SJSA1 (cell line): ENCODE measurements at regions not wholly inside any gene's neighbourhood (a gene's known extent, or its start where the extent isn't known, plus 50 kb on each side); places are given as distances from the start of the nearest gene placed in this dataset.
"Not testable (repeated sequence)": the region's sequence is repeated elsewhere in the genome, so short reads cannot be mapped to it uniquely, and the experiment has no call there.

Experiments
- DNase-seq, 2 experiments: peaks; one replicate each; pipeline ENCODE4 v3.0.0-alpha.2; 2015 to 2020; ENCODE audit warnings: low spot score in 2 of 2, low read depth in 1 of 2
- H3K27ac ChIP-seq: fragments of 250-450 bp; sonication (Bioruptor Pico); 2 replicates; pipeline ENCODE4 v1.5.1; 2020; ENCODE audit warnings: mild to moderate bottlenecking, moderate library complexity
- H3K27me3 ChIP-seq: fragments of 250-450 bp; sonication (Bioruptor Pico); replicated peaks from 2 replicates; pipeline ENCODE4 v1.5.1; 2020; ENCODE audit warnings: mild to moderate bottlenecking, moderate library complexity
- H3K36me3 ChIP-seq: fragments of 250-450 bp; sonication (Bioruptor Pico); 2 replicates; pipeline ENCODE4 v1.5.1; 2020; ENCODE audit warnings: mild to moderate bottlenecking
- H3K4me1 ChIP-seq: fragments of 250-450 bp; sonication (Bioruptor Pico); replicated peaks from 2 replicates; pipeline ENCODE4 v1.6.1; 2021; ENCODE audit warnings: mild to moderate bottlenecking
- H3K4me3 ChIP-seq: fragments of 250-450 bp; sonication (Bioruptor Pico); 2 replicates; pipeline ENCODE4 v1.5.1; 2020; ENCODE audit warnings: mild to moderate bottlenecking
- H3K9me3 ChIP-seq: fragments of 250-450 bp; sonication (Bioruptor Pico); replicated peaks from 2 replicates; pipeline ENCODE4 v1.5.1; 2020; ENCODE audit warnings: mild to moderate bottlenecking

- no peaks in the 10 kb centered on the region for H3K27me3 ChIP-seq
- no peak for DNase-seq
- H3K36me3 ChIP-seq = no peaks in the 10 kb centered on the region
- no peak overlapping the region for H3K27ac ChIP-seq
- no peaks in the 10 kb centered on the region for H3K9me3 ChIP-seq
- H3K4me1 ChIP-seq = peaks cover 8% of the 10 kb centered on the region
- H3K4me3 ChIP-seq = no peak overlapping the region
Observed at GRCh38 chr3:106431721-106432120, 562.9 kb upstream of the CBLB start.

- H3K27ac ChIP-seq = no peak overlapping the region
- H3K36me3 ChIP-seq = no peaks in the 10 kb centered on the region
- H3K9me3 ChIP-seq = no peaks in the 10 kb centered on the region
- H3K4me1 ChIP-seq = no peaks in the 10 kb centered on the region
- no peaks in the 10 kb centered on the region for H3K27me3 ChIP-seq
- H3K4me3 ChIP-seq = no peak overlapping the region
- no peak for DNase-seq
Observed at GRCh38 chr3:106435899-106436453, 567.2 kb upstream of the CBLB start.

GRCh38 chr3:106438887-106439286 lies 570.1 kb upstream of the CBLB start:
- no peak overlapping the region for H3K4me3 ChIP-seq
- H3K27me3 ChIP-seq = no peaks in the 10 kb centered on the region
- H3K4me1 ChIP-seq = no peaks in the 10 kb centered on the region
- H3K27ac ChIP-seq = no peak overlapping the region
- no peak for DNase-seq
- no peaks in the 10 kb centered on the region for H3K36me3 ChIP-seq
- H3K9me3 ChIP-seq = no peaks in the 10 kb centered on the region

GRCh38 chr3:106440672-106441071 lies 571.9 kb upstream of the CBLB start:
- no peak for DNase-seq

GRCh38 chr3:106446271-106446670 lies 577.5 kb upstream of the CBLB start:
- Histone ChIP-seq H3K27me3 (no peaks in the 10 kb centered on the region), H3K36me3 (no peaks in the 10 kb centered on the region), H3K27ac (no peak overlapping the region), H3K4me1 (no peaks in the 10 kb centered on the region), H3K4me3 (no peak overlapping the region), H3K9me3 (no peaks in the 10 kb centered on the region)
- no peak for DNase-seq

More at GRCh38 chr3:106440672-106441071, 571.9 kb upstream of the CBLB start:
- Histone ChIP-seq H3K4me3 (no peak overlapping the region), H3K27ac (no peak overlapping the region), H3K4me1 (no peaks in the 10 kb centered on the region), H3K27me3 (no peaks in the 10 kb centered on the region), H3K9me3 (no peaks in the 10 kb centered on the region), H3K36me3 (no peaks in the 10 kb centered on the region)

GRCh38 chr3:106447723-106448301 lies 579.0 kb upstream of the CBLB start:
- H3K9me3 ChIP-seq = no peaks in the 10 kb centered on the region
- no peak overlapping the region for H3K27ac ChIP-seq
- no peak for DNase-seq

GRCh38 chr3:106448372-106448966 lies 579.7 kb upstream of the CBLB start:
- not testable (repeated sequence) for H3K27ac ChIP-seq, H3K36me3 ChIP-seq, H3K27me3 ChIP-seq, H3K4me3 ChIP-seq, H3K9me3 ChIP-seq, DNase-seq, H3K4me1 ChIP-seq

More at GRCh38 chr3:106447723-106448301, 579.0 kb upstream of the CBLB start:
- Histone ChIP-seq H3K4me1 (no peaks in the 10 kb centered on the region), H3K27me3 (no peaks in the 10 kb centered on the region), H3K4me3 (no peak overlapping the region), H3K36me3 (no peaks in the 10 kb centered on the region)

GRCh38 chr3:106452096-106452495 lies 583.3 kb upstream of the CBLB start:
- Histone ChIP-seq H3K4me3 (no peak overlapping the region), H3K27me3 (no peaks in the 10 kb centered on the region), H3K9me3 (no peaks in the 10 kb centered on the region), H3K36me3 (no peaks in the 10 kb centered on the region), H3K27ac (no peak overlapping the region), H3K4me1 (no peaks in the 10 kb centered on the region)
- DNase-seq = no peak

GRCh38 chr3:106454497-106454896 lies 585.7 kb upstream of the CBLB start:
- H3K9me3 ChIP-seq = no peaks in the 10 kb centered on the region
- H3K4me1 ChIP-seq = no peaks in the 10 kb centered on the region
- no peak for DNase-seq
- no peak overlapping the region for H3K27ac ChIP-seq
- no peak overlapping the region for H3K4me3 ChIP-seq
- H3K27me3 ChIP-seq = no peaks in the 10 kb centered on the region
- H3K36me3 ChIP-seq = no peaks in the 10 kb centered on the region

- Histone ChIP-seq H3K27me3 (no peaks in the 10 kb centered on the region), H3K4me3 (no peak overlapping the region), H3K4me1 (no peaks in the 10 kb centered on the region), H3K9me3 (no peaks in the 10 kb centered on the region), H3K36me3 (no peaks in the 10 kb centered on the region), H3K27ac (no peak overlapping the region)
- DNase-seq = peak in 1 of 2 experiments; percentile 6
Observed at GRCh38 chr3:106457281-106458180, 588.7 kb upstream of the CBLB start.

- H3K4me3 ChIP-seq = no peak overlapping the region
- no peak overlapping the region for H3K27ac ChIP-seq
- no peaks in the 10 kb centered on the region for H3K4me1 ChIP-seq
- no peak for DNase-seq
- no peaks in the 10 kb centered on the region for H3K27me3 ChIP-seq
- no peaks in the 10 kb centered on the region for H3K9me3 ChIP-seq
- no peaks in the 10 kb centered on the region for H3K36me3 ChIP-seq
Observed at GRCh38 chr3:106458952-106459351, 590.1 kb upstream of the CBLB start.

- Histone ChIP-seq H3K9me3 (no peaks in the 10 kb centered on the region), H3K4me3 (no peak overlapping the region), H3K4me1 (no peaks in the 10 kb centered on the region), H3K27me3 (no peaks in the 10 kb centered on the region), H3K36me3 (no peaks in the 10 kb centered on the region), H3K27ac (no peak overlapping the region)
- DNase-seq = no peak
Observed at GRCh38 chr3:106466881-106467280, 598.1 kb upstream of the CBLB start.

GRCh38 chr3:106473576-106474475 lies 605.0 kb upstream of the CBLB start:
- Histone ChIP-seq H3K9me3 (no peaks in the 10 kb centered on the region), H3K4me3 (no peak overlapping the region), H3K36me3 (no peaks in the 10 kb centered on the region), H3K27ac (no peak overlapping the region), H3K27me3 (no peaks in the 10 kb centered on the region), H3K4me1 (no peaks in the 10 kb centered on the region)
- DNase-seq = no peak
